ENCODE measurements at regions not wholly inside any gene's neighbourhood (a gene's known extent, or its start where the extent isn't known, plus 50 kb on each side); places are given as distances from the start of the nearest gene placed in this dataset.

DNA sequence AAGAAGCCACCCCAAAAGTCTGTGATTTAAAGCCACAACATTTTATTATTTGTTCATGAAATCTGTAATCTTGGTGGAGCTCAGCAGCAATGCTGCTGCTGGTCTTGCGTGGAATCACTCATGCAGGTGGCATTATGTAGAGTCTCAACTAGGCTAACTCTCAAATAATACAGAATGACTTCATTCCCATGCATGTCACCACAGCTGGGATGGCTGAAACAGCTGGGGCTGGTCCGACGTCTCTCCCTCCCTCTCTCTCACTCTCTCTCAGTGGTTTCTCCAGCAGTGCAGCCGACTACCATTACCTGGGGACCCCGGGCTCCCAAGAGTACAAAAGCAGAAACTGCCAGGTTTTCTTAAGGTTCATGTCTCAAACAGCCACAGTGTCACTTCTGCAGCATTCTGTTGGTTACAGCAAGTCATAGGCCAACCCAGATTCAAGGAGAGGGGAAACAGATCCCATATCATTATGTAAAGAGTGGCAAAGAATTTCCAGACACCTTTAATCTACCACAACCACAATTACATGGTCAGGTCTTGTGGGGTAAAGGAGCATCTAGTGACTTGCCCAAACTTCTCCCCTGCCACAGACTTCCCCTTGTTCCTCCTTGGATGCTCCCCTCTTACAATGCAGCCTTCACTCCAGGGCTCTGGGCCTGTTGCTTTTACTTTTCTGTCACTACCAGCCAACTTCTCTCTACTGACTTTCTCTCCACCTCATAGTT lies 192.0 kb upstream of the HMGA2 start:
- TF ChIP-seq, protein P1, sequence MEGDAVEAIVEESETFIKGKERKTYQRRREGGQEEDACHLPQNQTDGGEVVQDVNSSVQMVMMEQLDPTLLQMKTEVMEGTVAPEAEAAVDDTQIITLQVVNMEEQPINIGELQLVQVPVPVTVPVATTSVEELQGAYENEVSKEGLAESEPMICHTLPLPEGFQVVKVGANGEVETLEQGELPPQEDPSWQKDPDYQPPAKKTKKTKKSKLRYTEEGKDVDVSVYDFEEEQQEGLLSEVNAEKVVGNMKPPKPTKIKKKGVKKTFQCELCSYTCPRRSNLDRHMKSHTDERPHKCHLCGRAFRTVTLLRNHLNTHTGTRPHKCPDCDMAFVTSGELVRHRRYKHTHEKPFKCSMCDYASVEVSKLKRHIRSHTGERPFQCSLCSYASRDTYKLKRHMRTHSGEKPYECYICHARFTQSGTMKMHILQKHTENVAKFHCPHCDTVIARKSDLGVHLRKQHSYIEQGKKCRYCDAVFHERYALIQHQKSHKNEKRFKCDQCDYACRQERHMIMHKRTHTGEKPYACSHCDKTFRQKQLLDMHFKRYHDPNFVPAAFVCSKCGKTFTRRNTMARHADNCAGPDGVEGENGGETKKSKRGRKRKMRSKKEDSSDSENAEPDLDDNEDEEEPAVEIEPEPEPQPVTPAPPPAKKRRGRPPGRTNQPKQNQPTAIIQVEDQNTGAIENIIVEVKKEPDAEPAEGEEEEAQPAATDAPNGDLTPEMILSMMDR (IDR thresholded peaks at IDR 0.05), result no peak
- TF ChIP-seq POLR2A (IDR thresholded peaks at IDR 0.05), result no peak
